OCI-LY3 (cell line): ENCODE measurements at regions not wholly inside any gene's neighbourhood (a gene's known extent, or its start where the extent isn't known, plus 50 kb on each side); places are given as distances from the start of the nearest gene placed in this dataset.

Experiments
- EZH2phosphoT487 ChIP-seq: fragments of 200-600 bp; shearing (Covaris generic); IDR thresholded peaks from 2 replicates; pipeline ENCODE4 v1.6.1; 2018; ENCODE audit warnings: antibody characterized with exemption, mixed run types, low read depth
- TF ChIP-seq, protein P1 (sequence below): fragments of 200-600, 300-600 bp; sonication (generic); IDR thresholded peaks from 2 replicates; pipeline ENCODE4 v1.5.1; 2014; ENCODE audit warnings: antibody characterized with exemption, low read length, low read depth

DNA sequence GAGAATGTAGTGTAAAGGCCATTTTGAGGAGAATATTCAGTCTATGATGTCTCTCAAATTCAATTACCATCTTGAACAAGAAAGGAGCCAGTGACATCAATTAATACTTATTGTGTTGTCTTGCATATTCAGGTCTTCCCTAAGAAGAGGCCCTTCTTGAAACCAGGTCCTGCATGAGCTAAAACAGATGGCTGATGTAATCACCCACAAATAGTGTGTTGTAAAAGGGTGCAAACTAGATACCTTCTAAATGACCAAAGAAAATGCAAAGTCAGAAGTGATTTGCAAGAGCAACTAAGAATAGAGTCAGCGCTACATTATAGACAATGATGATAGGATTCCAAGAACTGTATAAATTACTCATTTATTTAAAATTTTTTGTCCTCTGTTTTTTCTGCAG is 97.0 kb downstream of the BTBD3 start:
- TF ChIP-seq, protein P1, sequence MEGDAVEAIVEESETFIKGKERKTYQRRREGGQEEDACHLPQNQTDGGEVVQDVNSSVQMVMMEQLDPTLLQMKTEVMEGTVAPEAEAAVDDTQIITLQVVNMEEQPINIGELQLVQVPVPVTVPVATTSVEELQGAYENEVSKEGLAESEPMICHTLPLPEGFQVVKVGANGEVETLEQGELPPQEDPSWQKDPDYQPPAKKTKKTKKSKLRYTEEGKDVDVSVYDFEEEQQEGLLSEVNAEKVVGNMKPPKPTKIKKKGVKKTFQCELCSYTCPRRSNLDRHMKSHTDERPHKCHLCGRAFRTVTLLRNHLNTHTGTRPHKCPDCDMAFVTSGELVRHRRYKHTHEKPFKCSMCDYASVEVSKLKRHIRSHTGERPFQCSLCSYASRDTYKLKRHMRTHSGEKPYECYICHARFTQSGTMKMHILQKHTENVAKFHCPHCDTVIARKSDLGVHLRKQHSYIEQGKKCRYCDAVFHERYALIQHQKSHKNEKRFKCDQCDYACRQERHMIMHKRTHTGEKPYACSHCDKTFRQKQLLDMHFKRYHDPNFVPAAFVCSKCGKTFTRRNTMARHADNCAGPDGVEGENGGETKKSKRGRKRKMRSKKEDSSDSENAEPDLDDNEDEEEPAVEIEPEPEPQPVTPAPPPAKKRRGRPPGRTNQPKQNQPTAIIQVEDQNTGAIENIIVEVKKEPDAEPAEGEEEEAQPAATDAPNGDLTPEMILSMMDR, result no peak
- no peak for TF ChIP-seq EZH2phosphoT487
